ENCODE measurements at regions not wholly inside any gene's neighbourhood (a gene's known extent, or its start where the extent isn't known, plus 50 kb on each side); places are given as distances from the start of the nearest gene placed in this dataset.

- no peak overlapping the region for H3K4me2 ChIP-seq (ENCODE audit: extremely low read depth, insufficient read depth, low read length)
- H3K27me3 ChIP-seq (ENCODE audit: control insufficient read depth, insufficient read depth, low read length), result no peaks in the 10 kb centered on the region
- H3K4me1 ChIP-seq (ENCODE audit: control insufficient read depth, extremely low read depth, insufficient read depth, low read length), result no peaks in the 10 kb centered on the region
- no peaks in the 10 kb centered on the region for H3K9me3 ChIP-seq (ENCODE audit: control insufficient read depth, insufficient read depth, low read depth, low read length)
- no peaks in the 10 kb centered on the region for H4K20me1 ChIP-seq (ENCODE audit: control insufficient read depth, extremely low read depth, insufficient read depth, low read length)
- no peak overlapping the region for H3K9ac ChIP-seq (ENCODE audit: insufficient read depth, low read length)
- no peaks in the 10 kb centered on the region for H3K79me2 ChIP-seq (ENCODE audit: control insufficient read depth, insufficient read depth, low read length)
- H3K27ac ChIP-seq (ENCODE audit: insufficient read depth, low read length), result no peak overlapping the region
- TF ChIP-seq EZH2 (IDR thresholded peaks at IDR 0.05; ENCODE audit: low read length, missing control alignments) (no peak), CTCF (conservative IDR thresholded peaks at IDR 0.05 in 1 of 2, IDR thresholded peaks at IDR 0.05 in 1 of 2; ENCODE audit: low read depth in 1 of 2, low read length in 2 of 2) (no peak)
- H2AFZ ChIP-seq (ENCODE audit: low read length), result no peak overlapping the region
- DNase-seq (ENCODE audit: low read depth in 2 of 2), result no peak
- no peaks in the 10 kb centered on the region for H3K36me3 ChIP-seq (ENCODE audit: control insufficient read depth, insufficient read depth, low read length)
- H3K4me3 ChIP-seq (replicated peaks in 1 of 4; ENCODE audit: control extremely low read depth in 1 of 4, insufficient read depth in 1 of 4, low read depth in 3 of 4, low read length in 4 of 4), result no peak overlapping the region
Observed at GRCh38 chr3:161571951-161572350, 75.3 kb downstream of the OTOL1 start.

GRCh38 chr3:161573136-161573535, 76.5 kb downstream of the OTOL1 start:
- no peak overlapping the region for H3K4me2 ChIP-seq (ENCODE audit: extremely low read depth, insufficient read depth, low read length)
- H3K36me3 ChIP-seq (ENCODE audit: control insufficient read depth, insufficient read depth, low read length), result no peaks in the 10 kb centered on the region
- H3K79me2 ChIP-seq (ENCODE audit: control insufficient read depth, insufficient read depth, low read length), result no peaks in the 10 kb centered on the region
- DNase-seq (ENCODE audit: low read depth in 2 of 2), result no peak
- H3K27ac ChIP-seq (ENCODE audit: insufficient read depth, low read length), result no peak overlapping the region
- TF ChIP-seq CTCF (conservative IDR thresholded peaks at IDR 0.05 in 1 of 2, IDR thresholded peaks at IDR 0.05 in 1 of 2; ENCODE audit: low read depth in 1 of 2, low read length in 2 of 2) (no peak), EZH2 (IDR thresholded peaks at IDR 0.05; ENCODE audit: low read length, missing control alignments) (no peak)
- no peaks in the 10 kb centered on the region for H3K27me3 ChIP-seq (ENCODE audit: control insufficient read depth, insufficient read depth, low read length)
- H3K9ac ChIP-seq (ENCODE audit: insufficient read depth, low read length), result no peak overlapping the region
- H3K4me3 ChIP-seq (replicated peaks in 1 of 4; ENCODE audit: control extremely low read depth in 1 of 4, insufficient read depth in 1 of 4, low read depth in 3 of 4, low read length in 4 of 4), result no peak overlapping the region
- H3K4me1 ChIP-seq (ENCODE audit: control insufficient read depth, extremely low read depth, insufficient read depth, low read length), result no peaks in the 10 kb centered on the region
- no peak overlapping the region for H2AFZ ChIP-seq (ENCODE audit: low read length)
- H3K9me3 ChIP-seq (ENCODE audit: control insufficient read depth, insufficient read depth, low read depth, low read length), result no peaks in the 10 kb centered on the region
- no peaks in the 10 kb centered on the region for H4K20me1 ChIP-seq (ENCODE audit: control insufficient read depth, extremely low read depth, insufficient read depth, low read length)

GRCh38 chr3:161575901-161576300, 79.3 kb downstream of the OTOL1 start:
- TF ChIP-seq CTCF (conservative IDR thresholded peaks at IDR 0.05 in 1 of 2, IDR thresholded peaks at IDR 0.05 in 1 of 2; ENCODE audit: low read depth in 1 of 2, low read length in 2 of 2) (no peak), EZH2 (IDR thresholded peaks at IDR 0.05; ENCODE audit: low read length, missing control alignments) (no peak)
- Histone ChIP-seq H3K9ac (ENCODE audit: insufficient read depth, low read length) (no peak overlapping the region), H2AFZ (ENCODE audit: low read length) (no peak overlapping the region), H3K27ac (ENCODE audit: insufficient read depth, low read length) (no peak overlapping the region), H3K36me3 (ENCODE audit: control insufficient read depth, insufficient read depth, low read length) (no peaks in the 10 kb centered on the region), H3K9me3 (ENCODE audit: control insufficient read depth, insufficient read depth, low read depth, low read length) (no peaks in the 10 kb centered on the region), H3K79me2 (ENCODE audit: control insufficient read depth, insufficient read depth, low read length) (no peaks in the 10 kb centered on the region), H4K20me1 (ENCODE audit: control insufficient read depth, extremely low read depth, insufficient read depth, low read length) (no peaks in the 10 kb centered on the region), H3K4me3 (replicated peaks in 1 of 4; ENCODE audit: control extremely low read depth in 1 of 4, insufficient read depth in 1 of 4, low read depth in 3 of 4, low read length in 4 of 4) (no peak overlapping the region), H3K4me2 (ENCODE audit: extremely low read depth, insufficient read depth, low read length) (no peak overlapping the region), H3K4me1 (ENCODE audit: control insufficient read depth, extremely low read depth, insufficient read depth, low read length) (no peaks in the 10 kb centered on the region), H3K27me3 (ENCODE audit: control insufficient read depth, insufficient read depth, low read length) (no peaks in the 10 kb centered on the region)
- DNase-seq (ENCODE audit: low read depth in 2 of 2), result no peak
